ENCODE measurements at regions not wholly inside any gene's neighbourhood (a gene's known extent, or its start where the extent isn't known, plus 50 kb on each side); places are given as distances from the start of the nearest gene placed in this dataset.

DNA sequence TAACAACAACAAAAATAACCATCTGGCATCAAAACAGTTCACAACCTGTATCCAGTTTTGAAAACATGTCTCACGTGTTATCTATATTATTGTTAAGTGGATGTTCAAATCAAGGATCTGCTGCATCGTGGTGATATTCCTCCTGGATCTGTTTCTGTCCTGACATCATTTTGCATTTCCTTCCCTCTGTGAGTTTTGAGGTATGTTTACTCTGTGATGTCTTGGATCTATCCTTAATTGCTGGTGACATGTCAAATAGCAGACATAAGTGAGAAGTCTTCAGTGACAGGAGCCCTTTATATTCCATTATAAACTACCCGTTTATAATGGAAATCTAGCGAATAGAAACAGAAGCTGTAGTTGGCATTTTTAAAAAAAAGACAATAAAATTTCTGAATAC is 381.8 kb upstream of the NOX3 start:
- TF ChIP-seq, protein P1, sequence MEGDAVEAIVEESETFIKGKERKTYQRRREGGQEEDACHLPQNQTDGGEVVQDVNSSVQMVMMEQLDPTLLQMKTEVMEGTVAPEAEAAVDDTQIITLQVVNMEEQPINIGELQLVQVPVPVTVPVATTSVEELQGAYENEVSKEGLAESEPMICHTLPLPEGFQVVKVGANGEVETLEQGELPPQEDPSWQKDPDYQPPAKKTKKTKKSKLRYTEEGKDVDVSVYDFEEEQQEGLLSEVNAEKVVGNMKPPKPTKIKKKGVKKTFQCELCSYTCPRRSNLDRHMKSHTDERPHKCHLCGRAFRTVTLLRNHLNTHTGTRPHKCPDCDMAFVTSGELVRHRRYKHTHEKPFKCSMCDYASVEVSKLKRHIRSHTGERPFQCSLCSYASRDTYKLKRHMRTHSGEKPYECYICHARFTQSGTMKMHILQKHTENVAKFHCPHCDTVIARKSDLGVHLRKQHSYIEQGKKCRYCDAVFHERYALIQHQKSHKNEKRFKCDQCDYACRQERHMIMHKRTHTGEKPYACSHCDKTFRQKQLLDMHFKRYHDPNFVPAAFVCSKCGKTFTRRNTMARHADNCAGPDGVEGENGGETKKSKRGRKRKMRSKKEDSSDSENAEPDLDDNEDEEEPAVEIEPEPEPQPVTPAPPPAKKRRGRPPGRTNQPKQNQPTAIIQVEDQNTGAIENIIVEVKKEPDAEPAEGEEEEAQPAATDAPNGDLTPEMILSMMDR (IDR thresholded peaks at IDR 0.05; ENCODE audit: insufficient read depth, low read length): no peak
- TF ChIP-seq, protein P2, sequence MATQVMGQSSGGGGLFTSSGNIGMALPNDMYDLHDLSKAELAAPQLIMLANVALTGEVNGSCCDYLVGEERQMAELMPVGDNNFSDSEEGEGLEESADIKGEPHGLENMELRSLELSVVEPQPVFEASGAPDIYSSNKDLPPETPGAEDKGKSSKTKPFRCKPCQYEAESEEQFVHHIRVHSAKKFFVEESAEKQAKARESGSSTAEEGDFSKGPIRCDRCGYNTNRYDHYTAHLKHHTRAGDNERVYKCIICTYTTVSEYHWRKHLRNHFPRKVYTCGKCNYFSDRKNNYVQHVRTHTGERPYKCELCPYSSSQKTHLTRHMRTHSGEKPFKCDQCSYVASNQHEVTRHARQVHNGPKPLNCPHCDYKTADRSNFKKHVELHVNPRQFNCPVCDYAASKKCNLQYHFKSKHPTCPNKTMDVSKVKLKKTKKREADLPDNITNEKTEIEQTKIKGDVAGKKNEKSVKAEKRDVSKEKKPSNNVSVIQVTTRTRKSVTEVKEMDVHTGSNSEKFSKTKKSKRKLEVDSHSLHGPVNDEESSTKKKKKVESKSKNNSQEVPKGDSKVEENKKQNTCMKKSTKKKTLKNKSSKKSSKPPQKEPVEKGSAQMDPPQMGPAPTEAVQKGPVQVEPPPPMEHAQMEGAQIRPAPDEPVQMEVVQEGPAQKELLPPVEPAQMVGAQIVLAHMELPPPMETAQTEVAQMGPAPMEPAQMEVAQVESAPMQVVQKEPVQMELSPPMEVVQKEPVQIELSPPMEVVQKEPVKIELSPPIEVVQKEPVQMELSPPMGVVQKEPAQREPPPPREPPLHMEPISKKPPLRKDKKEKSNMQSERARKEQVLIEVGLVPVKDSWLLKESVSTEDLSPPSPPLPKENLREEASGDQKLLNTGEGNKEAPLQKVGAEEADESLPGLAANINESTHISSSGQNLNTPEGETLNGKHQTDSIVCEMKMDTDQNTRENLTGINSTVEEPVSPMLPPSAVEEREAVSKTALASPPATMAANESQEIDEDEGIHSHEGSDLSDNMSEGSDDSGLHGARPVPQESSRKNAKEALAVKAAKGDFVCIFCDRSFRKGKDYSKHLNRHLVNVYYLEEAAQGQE (IDR thresholded peaks at IDR 0.05; ENCODE audit: insufficient replicate concordance, low read depth): no peak
